22Rv1 (cell line): ENCODE measurements at regions not wholly inside any gene's neighbourhood (a gene's known extent, or its start where the extent isn't known, plus 50 kb on each side); places are given as distances from the start of the nearest gene placed in this dataset.
"Not testable (repeated sequence)": the region's sequence is repeated elsewhere in the genome, so short reads cannot be mapped to it uniquely, and the experiment has no call there.

ENCODE experiments used
- ZFX ChIP-seq: fragments of 450-650 bp; IDR thresholded peaks from 2 replicates; pipeline ENCODE4 v1.6.1; 2017; ENCODE audit warnings: antibody characterized with exemption, borderline replicate concordance
- TF ChIP-seq, protein P1 (sequence below): fragments of 450-650 bp; IDR thresholded peaks from 2 replicates; pipeline ENCODE4 v1.5.1; 2017; ENCODE audit warnings: mild to moderate bottlenecking

DNA sequence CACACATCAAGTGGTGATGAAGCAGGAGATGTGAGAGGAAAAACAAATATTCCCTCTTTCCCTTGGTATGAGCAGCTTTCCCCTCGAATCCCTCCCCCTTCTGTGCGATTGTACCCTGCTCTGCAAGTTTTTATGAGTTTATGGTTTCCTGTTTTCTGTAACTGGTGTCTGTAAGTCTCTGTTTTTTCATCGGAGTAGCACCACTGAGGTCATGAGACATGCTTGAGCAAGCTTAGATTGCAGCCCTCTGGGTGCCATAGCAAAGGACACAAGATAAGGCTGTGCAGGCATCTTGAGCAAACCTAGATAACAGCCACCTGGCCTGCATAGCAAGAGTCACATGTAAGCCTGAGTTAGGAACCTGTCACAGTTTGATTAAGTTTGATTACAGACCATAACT, 174.6 kb upstream of the TGIF2LY start:
- TF ChIP-seq, protein P1, sequence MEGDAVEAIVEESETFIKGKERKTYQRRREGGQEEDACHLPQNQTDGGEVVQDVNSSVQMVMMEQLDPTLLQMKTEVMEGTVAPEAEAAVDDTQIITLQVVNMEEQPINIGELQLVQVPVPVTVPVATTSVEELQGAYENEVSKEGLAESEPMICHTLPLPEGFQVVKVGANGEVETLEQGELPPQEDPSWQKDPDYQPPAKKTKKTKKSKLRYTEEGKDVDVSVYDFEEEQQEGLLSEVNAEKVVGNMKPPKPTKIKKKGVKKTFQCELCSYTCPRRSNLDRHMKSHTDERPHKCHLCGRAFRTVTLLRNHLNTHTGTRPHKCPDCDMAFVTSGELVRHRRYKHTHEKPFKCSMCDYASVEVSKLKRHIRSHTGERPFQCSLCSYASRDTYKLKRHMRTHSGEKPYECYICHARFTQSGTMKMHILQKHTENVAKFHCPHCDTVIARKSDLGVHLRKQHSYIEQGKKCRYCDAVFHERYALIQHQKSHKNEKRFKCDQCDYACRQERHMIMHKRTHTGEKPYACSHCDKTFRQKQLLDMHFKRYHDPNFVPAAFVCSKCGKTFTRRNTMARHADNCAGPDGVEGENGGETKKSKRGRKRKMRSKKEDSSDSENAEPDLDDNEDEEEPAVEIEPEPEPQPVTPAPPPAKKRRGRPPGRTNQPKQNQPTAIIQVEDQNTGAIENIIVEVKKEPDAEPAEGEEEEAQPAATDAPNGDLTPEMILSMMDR, result not testable (repeated sequence)
- TF ChIP-seq ZFX, result not testable (repeated sequence)
